Panc1 (cell line): ENCODE measurements at regions not wholly inside any gene's neighbourhood (a gene's known extent, or its start where the extent isn't known, plus 50 kb on each side); places are given as distances from the start of the nearest gene placed in this dataset.

Experiments used
- POLR2AphosphoS5 ChIP-seq: IDR thresholded peaks from 2 replicates; pipeline ENCODE4 v1.6.1; 2012; ENCODE audit warnings: mild to moderate bottlenecking, low read depth, low read length, moderate library complexity
- SIN3A ChIP-seq: IDR thresholded peaks from 2 replicates; pipeline ENCODE4 v1.6.1; 2012; ENCODE audit warnings: low read depth, mild to moderate bottlenecking, low read length, moderate library complexity, borderline replicate concordance; ENCODE audit not compliant: insufficient read depth
- TCF7L2 ChIP-seq: IDR thresholded peaks from 2 replicates; pipeline ENCODE4 v1.6.1; 2011; ENCODE audit warnings: mild to moderate bottlenecking, low read depth, low read length, inconsistent platforms
- TF ChIP-seq, protein P1 (sequence below): fragments of 450-650 bp; IDR thresholded peaks from 2 replicates; pipeline ENCODE4 v1.5.1; 2017; ENCODE audit warnings: mild to moderate bottlenecking

DNA sequence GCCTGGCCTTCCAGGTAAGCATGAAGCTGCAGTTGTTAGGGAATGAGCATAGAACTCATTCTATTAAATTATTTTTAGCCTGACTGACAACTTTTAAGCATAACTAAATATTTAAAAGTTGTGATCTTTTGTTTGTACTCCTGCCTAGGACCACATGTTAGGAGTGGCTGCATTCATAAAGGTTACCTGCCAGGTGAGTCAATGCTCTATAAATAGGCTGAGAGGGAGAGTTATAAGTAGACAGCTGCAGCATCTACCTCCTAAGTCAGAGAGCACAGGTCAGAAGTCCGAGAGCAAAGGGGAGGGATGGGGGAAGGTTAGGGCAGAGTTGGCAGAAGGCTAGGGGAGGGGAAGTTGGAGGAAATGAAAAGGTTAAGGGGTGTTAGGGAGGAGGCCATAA is 292.4 kb upstream of the TLE4 start:
- TF ChIP-seq, protein P1, sequence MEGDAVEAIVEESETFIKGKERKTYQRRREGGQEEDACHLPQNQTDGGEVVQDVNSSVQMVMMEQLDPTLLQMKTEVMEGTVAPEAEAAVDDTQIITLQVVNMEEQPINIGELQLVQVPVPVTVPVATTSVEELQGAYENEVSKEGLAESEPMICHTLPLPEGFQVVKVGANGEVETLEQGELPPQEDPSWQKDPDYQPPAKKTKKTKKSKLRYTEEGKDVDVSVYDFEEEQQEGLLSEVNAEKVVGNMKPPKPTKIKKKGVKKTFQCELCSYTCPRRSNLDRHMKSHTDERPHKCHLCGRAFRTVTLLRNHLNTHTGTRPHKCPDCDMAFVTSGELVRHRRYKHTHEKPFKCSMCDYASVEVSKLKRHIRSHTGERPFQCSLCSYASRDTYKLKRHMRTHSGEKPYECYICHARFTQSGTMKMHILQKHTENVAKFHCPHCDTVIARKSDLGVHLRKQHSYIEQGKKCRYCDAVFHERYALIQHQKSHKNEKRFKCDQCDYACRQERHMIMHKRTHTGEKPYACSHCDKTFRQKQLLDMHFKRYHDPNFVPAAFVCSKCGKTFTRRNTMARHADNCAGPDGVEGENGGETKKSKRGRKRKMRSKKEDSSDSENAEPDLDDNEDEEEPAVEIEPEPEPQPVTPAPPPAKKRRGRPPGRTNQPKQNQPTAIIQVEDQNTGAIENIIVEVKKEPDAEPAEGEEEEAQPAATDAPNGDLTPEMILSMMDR: no peak
- TF ChIP-seq SIN3A: no peak
- TF ChIP-seq POLR2AphosphoS5: no peak
- TF ChIP-seq TCF7L2: no peak
